NCI-H1694 (cell line): ENCODE measurements at regions not wholly inside any gene's neighbourhood (a gene's known extent, or its start where the extent isn't known, plus 50 kb on each side); places are given as distances from the start of the nearest gene placed in this dataset.
A peak's percentile ranks its signal among the peaks of the same experiment; 100 is the strongest.
"Not testable (repeated sequence)": the region's sequence is repeated elsewhere in the genome, so short reads cannot be mapped to it uniquely, and the experiment has no call there.

Experiments used
- DNase-seq: peaks from one replicate; lab custom pipeline; 2025; lab: John Stamatoyannopoulos, UW

DNA sequence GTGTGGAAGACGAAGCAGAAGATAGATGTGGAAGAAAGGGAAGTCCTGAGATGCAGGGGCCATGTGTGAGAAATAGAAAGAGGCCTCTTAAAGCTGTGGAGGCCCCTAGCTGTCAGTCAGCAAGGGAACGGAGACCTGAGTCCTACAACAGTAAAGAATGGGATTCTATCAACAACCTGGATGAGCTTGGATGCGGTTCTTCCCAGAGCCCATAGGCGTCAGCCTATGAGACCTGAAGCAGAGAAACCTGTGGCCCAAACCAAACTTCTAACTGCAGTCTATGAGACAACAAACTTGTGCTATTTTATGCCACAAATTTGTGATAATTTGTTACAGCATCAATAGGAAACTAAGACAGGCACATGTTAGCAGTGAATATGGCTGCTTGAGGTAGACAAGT lies 583.7 kb downstream of the ADCYAP1 start:
- no peak for DNase-seq

DNA sequence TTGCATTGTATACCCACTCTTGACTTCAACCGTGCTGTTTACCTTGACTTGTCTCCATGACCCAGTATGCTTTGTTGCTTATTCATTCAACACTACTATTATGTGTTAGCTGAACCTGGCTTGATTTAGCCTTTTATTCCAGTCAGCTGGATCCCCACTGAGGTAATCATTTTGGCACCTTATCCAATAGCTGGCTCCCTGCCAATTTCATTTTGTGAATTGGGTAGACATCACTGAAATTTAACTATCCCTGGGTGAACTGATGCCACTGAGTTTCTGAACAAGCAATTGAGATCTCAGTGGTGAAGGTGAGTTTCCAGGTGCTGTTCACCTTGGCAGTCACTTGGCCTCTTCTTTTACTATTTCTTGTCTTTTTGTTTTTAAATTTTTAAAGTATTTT lies 584.3 kb downstream of the ADCYAP1 start:
- peak; percentile 60 for DNase-seq

DNA sequence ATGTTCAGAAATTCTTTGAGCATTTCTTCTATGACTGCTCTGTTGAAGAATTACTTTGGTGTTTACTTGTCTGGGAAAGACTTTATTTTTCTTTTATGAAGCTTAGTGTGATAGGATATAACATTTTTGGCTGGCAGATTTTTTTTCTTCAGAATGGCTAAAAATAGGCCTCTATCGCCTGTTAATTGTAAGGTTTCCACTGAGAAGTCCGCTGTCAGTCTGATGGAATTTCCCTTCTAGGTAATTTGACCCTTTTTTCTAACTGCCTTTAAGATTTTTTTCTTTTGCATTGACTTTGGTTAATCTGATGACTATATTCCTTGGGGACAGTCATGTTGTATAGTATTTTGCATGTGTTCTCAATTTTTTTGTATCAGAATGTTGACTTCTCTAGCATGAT lies 590.7 kb downstream of the ADCYAP1 start:
- no peak for DNase-seq

DNA sequence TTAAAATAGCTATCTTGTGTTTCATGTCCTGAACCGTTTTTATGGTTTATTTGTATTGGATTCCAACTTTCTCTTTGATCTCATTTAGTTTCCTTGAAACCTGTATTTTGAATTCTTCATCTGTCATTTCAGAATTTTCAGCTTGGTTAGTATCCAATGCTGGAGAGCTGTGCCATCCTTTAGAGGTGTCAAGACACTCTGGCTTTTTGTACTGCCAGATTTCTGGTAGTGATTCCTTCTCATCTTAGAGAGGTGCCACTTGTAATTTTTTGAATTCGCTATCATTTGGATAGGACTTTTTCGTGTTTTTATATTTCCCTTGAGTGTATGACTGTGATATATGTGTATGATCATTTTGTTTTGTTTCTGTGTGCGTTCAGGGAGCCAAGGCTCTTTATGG lies 591.4 kb downstream of the ADCYAP1 start:
- DNase-seq: no peak

DNA sequence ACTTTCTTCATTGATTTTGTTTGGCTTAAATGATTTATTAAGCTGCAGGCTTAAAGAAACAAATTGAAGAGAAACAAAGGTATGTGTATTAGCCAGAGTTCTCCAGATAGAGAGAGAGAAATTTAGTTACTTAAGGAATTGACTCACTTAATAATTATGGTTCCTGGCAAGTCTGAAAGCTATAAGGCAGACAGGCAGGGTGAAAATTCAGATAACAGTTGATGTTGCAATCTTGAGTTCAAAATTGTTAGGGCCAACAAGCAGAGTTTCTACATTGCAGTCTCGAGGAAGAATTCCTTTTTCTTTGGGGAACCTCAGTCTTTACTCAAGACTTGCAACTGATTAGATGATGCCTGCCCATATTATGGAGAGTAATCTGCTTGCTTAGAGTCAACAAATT lies 593.5 kb downstream of the ADCYAP1 start:
- no peak for DNase-seq

DNA sequence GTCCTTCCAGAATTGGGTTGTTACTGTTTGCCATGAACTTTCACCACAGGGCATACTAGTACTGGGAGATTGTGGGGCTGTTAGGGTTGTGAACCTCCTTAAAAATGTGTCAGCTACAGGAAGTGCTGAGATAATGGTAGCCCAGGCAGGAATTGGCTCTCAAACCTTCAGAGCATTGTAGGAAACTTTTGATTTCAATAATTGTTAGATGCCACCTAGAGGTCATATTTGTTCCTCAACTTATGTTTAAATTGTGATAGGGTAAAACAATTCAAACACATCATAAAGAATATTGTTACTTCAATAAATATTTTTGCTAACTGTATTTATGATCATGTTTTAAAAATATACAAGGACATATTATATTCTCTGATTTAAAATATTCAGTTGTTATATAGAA lies 594.6 kb downstream of the ADCYAP1 start:
- DNase-seq: peak; percentile 8

DNA sequence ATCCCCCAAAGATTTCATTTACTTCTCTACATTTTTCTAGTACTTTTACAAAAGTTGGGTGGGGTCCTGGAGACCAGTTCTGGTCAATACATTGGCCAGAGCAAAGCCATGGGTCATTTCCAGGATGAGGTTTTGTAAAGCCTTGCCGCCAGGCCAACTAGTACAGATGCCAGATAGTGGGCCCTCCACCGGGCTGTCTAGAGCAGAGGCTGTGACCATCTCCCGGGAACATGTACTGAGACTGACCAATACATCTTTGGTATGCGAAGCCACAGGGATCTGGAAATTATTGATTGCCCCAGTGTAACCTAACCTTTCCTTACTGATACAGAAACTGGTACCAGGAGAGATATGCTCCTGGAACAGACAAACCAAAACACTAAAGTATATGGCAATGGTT lies 599.2 kb downstream of the ADCYAP1 start:
- DNase-seq: no peak

DNA sequence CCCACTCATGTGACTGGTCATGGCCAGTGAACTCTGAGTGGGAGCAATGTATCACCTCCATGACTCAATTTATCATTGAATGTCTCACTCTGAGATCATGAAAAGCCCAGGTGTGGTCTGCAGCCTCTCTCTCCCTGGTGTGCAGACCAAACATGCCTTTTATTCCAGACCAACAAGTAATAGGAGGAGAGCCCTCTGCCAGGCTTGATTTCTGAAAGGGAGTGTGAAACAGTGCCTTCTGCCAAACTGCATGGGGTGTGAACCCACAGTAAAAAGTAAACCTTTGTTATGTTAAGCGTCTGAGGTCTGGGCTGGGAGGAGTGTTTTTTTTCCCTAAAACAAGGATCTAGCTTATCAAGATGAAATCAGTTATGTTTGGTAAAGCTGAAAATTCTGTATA lies 601.2 kb downstream of the ADCYAP1 start:
- no peak for DNase-seq

DNA sequence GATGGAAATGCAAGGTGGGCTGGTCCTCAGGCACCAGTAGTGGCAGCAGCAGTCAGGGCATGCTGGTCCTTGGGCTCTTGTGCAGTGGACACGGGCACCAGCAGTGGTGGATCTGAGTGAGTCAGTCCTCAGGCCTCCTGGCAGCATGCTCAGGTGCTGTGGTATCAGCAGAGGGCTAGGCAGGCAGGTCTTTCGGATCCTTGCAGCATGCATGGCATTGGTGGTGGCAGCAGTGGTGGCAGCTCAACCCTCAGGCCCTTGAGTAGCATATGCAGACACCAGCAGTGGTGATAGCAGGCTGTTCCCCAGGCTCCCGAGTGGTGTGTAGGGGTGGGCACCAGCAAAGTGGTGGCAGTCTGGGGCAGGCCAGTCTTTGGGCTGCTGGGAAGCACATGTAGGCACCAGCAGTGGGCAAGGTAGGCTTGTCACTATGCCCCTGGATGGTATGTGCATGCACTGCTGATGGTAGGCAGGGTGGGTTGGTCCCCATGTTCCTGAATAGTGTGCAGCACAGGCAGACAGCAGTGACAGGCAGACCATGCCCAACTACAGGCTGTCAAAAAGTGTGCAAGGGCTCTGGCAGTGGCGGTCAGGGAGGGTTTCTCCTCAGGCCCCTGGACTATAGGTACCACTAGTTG lies 606.0 kb downstream of the ADCYAP1 start:
- no peak for DNase-seq

DNA sequence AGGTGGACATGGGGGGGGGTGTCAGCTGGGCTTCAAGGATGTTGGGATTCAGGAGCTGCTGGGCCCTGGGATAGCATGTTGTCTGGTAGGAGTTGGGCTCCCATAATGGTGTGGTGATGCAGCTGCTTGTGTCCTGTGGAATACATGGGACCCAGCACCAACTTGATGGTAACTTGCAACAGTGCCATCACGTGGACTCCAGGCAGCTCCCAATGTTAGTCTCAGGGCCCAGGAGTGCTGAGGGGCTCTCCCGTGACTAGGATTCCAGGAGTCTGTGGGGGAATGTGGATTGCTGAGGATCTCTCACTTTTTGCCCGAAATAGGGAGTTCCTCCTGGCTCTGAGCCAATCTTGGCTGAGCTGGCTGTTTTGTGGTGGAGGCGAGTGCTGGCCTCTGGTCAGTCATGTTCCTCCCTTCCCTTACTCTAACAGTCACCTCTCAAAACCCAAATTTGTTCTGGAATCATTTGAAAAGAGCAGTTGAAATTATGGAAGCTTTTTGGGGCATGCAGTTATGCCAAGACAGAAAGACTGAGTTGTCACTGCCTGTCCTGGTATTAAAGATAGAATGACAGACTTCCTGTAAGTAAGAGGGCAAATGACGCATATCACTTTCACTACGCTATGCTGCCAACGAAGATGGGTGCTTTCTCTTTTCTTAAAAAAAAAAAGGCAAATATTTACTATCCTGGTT lies 607.1 kb downstream of the ADCYAP1 start:
- DNase-seq: no peak

DNA sequence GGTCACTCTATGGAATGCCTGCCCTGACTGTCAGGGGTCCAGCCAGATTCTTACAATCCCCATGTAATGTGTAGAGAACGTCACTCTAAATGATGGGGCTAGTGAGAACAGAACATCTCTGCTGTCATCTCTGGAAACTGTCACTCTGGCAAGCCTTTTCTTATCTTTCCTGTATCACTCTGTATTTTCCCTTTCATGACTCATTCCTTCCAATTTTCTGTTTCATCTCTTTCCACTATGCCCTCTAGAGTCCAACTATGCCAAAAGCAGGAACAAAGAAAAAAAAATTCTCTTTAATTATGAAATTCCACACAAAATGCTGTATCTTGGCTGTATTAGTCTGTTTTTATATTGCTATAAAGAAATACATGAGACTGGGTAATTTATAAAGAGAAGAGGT lies 608.8 kb downstream of the ADCYAP1 start:
- no peak for DNase-seq

DNA sequence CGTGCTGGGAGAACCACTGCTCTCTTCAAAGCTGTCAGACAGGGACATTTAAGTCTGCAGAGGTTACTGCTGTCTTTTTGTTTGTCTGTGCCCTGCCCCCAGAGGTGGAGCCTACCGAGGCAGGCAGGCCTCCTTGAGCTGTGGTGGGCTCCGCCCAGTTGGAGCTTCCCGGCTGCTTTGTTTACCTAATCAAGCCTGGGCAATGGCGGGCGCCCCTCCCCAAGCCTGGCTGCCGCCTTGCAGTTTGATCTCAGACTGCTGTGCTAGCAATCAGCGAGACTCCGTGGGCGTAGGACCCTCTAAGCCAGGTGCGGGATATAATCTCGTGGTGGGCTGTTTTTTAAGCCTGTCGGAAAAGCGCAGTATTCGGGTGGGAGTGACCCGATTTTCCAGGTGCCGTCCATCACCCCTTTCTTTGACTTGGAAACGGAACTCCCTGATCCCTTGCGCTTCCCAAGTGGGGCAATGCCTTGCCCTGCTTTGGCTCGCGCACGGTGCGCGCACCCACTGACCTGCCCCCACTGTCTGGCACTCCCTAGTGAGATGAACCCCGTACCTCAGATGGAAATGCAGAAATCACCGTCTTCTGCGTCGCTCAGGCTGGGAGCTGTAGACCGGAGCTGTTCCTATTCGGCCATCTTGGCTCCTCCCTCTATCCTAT lies 617.0 kb downstream of the ADCYAP1 start:
- DNase-seq: not testable (repeated sequence)

DNA sequence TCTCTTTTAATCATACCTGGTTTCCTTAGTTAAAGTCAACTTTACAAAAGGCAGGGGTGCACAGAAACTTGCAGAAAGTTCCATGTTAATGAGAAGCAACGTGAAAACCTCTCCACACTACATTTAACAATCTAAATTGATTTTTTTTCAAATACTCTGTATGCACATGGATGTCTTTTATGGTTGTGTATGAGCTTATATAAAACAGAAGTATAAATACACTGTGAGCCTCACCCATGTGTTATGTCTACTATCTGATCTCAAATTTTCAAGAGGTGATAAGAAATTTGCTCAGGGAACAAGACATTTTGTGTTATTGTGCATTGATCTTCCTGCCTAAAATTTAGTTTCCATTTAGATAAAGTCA lies 617.6 kb downstream of the ADCYAP1 start:
- no peak for DNase-seq

DNA sequence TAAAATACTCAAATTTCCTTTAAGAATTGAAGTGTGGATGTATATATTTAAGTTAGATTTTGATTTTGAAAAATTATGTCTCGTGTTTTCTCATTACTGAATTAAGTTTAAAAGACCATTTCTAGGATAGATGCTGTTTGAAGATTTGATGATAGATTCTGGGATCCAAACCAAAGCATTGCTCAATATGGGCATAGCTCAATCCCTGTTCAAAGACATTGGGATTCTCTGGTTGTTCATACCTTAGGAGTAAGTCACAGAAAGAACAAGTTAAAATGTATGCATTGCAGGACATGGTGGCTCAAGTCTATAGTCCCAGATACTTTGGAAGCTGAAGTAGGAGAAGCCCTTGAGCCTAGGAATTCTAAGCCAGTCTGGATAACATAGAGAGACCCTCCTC lies 622.3 kb downstream of the ADCYAP1 start:
- DNase-seq: no peak

DNA sequence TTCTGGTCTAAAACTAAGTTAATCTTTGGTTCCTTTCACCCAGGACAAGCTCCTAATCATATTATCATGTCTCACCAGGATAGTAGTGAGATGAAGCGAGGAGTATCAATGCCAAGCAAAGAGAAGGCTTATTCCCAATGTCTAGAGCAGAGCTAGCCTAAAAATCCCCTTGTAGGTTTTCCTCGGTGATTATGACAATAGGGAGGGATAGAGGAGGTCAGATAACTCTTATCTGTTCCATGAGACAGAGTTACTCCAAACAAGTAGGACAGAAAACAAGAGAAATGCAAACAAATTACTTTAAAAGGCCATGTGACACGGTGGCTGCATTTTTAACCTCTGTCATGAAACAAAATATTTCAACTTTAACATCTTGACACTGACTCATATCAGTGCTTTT lies 623.1 kb downstream of the ADCYAP1 start:
- no peak for DNase-seq

DNA sequence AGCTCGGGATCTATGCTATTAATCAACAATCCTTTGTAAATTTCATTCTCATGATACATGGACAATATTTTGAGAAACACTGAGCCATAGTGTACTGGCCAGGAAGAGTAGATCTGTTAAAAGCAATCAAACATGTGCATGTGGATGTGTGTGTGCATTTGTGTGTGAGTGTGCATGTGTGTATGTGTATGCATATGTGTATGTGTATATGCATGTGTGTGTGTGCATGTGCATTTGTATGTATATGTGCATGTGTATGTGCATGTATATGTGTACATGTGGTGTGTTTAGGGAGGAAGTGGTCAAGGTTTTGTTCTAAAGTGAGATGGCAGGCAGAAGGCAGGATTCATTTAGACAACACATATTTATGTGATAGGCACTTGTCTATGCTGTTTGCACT lies 623.8 kb downstream of the ADCYAP1 start:
- DNase-seq: no peak

DNA sequence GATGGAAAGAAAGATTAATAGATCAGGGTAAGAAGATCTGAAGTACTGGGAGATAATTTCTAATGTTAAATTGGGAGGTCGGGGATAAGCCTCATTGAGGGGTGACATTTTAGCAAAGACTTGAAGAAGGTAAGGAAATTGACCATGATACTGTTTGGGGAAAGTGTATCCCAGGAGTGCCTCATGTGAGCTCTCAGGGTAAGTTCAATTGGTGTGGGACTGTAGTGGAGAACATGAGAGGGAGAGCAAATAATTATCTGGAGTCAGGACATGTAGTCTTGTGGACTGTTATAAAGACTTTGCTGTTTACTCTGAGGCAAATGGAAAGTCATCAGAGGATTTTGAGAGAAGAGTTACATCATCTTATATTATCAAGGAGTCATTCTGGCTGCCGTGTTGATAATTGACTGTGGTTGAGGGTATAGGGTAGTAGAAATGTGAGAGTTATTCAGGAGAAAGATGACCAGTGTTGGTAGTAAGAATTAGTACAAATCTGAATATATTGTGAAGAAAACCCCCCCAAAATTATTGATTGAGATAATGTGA lies 624.4 kb downstream of the ADCYAP1 start:
- DNase-seq: no peak

DNA sequence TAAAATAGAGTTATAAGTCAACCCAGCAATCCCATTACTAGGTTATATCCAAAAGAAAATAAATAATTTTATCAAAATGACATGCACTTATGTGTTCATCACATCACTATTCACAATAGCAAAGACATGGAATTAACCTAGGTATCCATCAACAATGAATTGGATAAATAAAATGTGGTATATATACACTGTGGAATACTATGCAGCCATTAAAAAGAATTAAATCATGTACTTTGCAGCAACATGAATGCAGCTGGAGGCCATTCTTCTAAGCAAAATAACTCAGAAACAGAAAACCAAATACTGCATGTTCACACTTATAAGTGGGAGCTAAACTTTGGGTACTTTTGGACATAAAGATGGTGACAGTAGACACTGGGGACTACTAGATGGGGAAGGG lies 626.0 kb downstream of the ADCYAP1 start:
- no peak for DNase-seq

DNA sequence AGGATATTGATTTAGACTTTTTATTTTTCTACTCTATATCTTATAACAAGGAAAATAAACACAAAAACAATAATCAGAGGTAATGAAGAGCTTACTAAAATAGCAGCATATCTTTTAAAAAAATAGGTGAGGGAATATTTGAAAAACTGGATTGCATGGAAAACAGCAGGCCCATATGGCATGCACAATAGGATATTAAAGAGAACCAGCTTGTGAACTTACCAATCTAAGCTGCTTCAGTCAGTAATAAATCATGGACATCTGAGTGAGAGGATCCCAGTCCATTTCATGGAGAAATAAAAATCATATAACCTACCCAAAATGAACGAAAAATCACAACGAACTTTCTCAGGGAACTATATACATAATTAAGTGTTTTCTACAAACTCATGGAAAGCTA lies 634.6 kb downstream of the ADCYAP1 start:
- no peak for DNase-seq

DNA sequence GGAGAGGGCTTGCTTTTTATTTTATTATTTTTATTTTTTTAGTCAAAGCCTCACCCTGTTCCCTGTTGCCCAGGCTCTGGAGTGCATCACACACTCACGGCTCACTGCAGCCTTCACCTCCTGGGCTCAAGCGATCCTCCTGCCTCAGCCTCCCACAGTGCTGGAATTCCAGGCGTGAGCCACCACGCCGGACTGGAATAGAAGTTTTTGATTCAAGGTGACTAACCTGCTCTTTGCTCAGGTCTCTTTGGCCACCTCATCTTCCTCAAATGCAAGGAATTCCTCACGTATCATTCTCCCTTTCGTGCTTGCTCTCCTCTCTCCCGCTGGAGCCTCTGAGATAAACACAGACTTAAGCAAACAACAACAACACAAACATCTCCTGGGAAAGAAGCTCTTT lies 636.8 kb downstream of the ADCYAP1 start:
- DNase-seq: no peak

DNA sequence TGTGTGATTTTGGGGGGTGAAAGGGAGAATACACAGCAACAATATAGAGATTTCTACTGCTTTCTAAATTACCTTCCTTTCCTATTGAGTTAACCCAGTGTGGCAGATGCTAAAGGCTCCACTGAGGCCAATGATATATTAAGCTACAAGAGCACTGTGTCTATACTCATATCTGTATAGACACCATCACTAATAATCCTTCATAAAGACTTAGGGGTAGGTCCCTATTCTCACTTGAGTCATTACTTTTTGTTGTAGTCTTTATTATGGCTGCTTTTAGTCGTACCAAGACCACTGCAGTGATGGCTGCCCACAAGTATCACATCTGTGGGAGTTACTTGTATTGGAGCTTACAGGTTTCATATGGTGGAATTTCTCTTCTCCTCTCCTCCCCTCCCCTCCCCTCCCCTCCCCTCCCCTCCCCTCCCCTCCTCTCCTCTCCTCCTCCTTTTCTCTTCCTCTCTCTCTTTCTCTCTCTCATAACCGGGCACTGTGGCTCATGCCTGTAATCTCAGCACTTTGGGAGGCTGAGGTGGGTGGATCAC lies 637.6 kb downstream of the ADCYAP1 start:
- no peak for DNase-seq

DNA sequence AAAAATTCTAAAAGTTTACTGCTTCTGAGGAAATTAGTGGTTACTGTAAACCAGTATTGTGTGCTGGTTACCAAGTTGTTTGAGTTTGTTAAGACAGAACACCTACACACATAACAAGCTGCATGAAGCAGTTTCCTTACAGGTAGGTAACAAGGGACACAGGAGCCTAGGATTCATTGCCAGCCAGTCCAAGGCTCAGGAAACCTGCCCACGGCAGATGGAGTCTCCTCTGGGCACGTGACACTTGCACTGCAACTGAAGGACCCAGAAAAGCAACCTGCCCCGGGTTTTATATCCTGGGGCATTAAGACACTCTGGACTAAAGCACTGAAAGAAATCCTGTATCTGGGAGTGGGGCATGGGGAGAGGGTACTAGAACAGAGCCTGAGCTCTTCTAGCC lies 639.3 kb downstream of the ADCYAP1 start:
- no peak for DNase-seq

DNA sequence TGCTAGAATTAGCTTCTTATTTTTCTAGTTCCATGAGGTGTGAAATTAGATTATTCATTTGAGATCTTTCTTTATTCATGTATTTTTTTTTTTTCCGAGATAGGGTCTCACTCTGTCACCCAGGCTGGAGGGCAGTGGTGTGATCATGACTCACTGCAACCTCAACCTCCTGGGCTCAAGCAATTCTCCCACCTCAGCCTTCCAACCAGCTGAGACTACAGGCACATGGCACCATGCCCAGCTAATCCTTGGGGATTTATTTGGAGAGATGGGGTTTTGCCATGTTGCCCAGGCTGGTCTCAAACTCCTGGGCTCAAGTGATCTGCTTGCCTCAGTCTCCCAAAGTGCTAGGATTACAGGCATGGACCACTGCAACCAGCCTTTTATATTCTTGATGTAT lies 653.0 kb downstream of the ADCYAP1 start:
- not testable (repeated sequence) for DNase-seq
